Superior temporal gyrus (tissue), 1 donor: ENCODE measurements at regions not wholly inside any gene's neighbourhood (a gene's known extent, or its start where the extent isn't known, plus 50 kb on each side); places are given as distances from the start of the nearest gene placed in this dataset.
"Not testable (repeated sequence)": the region's sequence is repeated elsewhere in the genome, so short reads cannot be mapped to it uniquely, and the experiment has no call there.

Experiments used
- DNase-seq: peaks from one replicate; pipeline ENCODE4 v3.0.0-alpha.2; 2016; ENCODE audit errors: extremely low spot score

GRCh38 chr2:33709951-33710350 is 110.9 kb upstream of the FAM98A start:
- no peak for DNase-seq

- no peak for DNase-seq
These were observed 108.2 kb upstream of the FAM98A start for GRCh38 chr2:33707312-33707711.

GRCh38 chr2:33706410-33706809 is 107.3 kb upstream of the FAM98A start:
- no peak for DNase-seq

- DNase-seq = no peak
These were observed 105.3 kb upstream of the FAM98A start for GRCh38 chr2:33704406-33704855.

GRCh38 chr2:33696234-33696633 is 97.1 kb upstream of the FAM98A start:
- no peak for DNase-seq

- DNase-seq = no peak
These were observed 95.8 kb upstream of the FAM98A start for GRCh38 chr2:33694904-33695303.

- not testable (repeated sequence) for DNase-seq
These were observed 91.6 kb upstream of the FAM98A start for GRCh38 chr2:33690686-33691085.

GRCh38 chr2:33681364-33681757 is 82.3 kb upstream of the FAM98A start:
- peak; percentile 71 for DNase-seq

- no peak for DNase-seq
These were observed 81.7 kb upstream of the FAM98A start for GRCh38 chr2:33680644-33681363.

- DNase-seq = no peak
These were observed 79.3 kb upstream of the FAM98A start for GRCh38 chr2:33678436-33678835.

- DNase-seq = peak; percentile 66
These were observed 74.8 kb upstream of the FAM98A start for GRCh38 chr2:33673937-33674336.

GRCh38 chr2:33672896-33673295 is 73.8 kb upstream of the FAM98A start:
- no peak for DNase-seq

GRCh38 chr2:33672389-33672788 is 73.3 kb upstream of the FAM98A start:
- no peak for DNase-seq

- no peak for DNase-seq
These were observed 72.1 kb upstream of the FAM98A start for GRCh38 chr2:33671198-33671597.

GRCh38 chr2:33670392-33670937 is 71.4 kb upstream of the FAM98A start:
- no peak for DNase-seq

- no peak for DNase-seq
These were observed 67.8 kb upstream of the FAM98A start for GRCh38 chr2:33666879-33667278.

GRCh38 chr2:33665039-33665438 is 65.9 kb upstream of the FAM98A start:
- no peak for DNase-seq

GRCh38 chr2:33660416-33661123 is 61.5 kb upstream of the FAM98A start:
- no peak for DNase-seq

GRCh38 chr2:33655626-33656320 is 56.7 kb upstream of the FAM98A start:
- DNase-seq = no peak

GRCh38 chr2:33652830-33653229 is 53.7 kb upstream of the FAM98A start:
- DNase-seq = no peak

- DNase-seq = no peak
These were observed 51.1 kb upstream of the FAM98A start for GRCh38 chr2:33650171-33650570.
